Testis (tissue), 2 donors: ENCODE measurements at regions not wholly inside any gene's neighbourhood (a gene's known extent, or its start where the extent isn't known, plus 50 kb on each side); places are given as distances from the start of the nearest gene placed in this dataset.

Source experiments
- DNase-seq: peaks from one replicate; pipeline ENCODE4 v3.0.0-alpha.2; 2019
- H3K27ac ChIP-seq, 2 donors: fragments of 200-600 bp; sonication (generic); one replicate each; pipeline ENCODE4 v1.5.1; 2019
- H3K27me3 ChIP-seq: fragments of 200-600 bp; sonication (generic); one replicate; pipeline ENCODE4 v1.5.1; 2019
- H3K36me3 ChIP-seq: fragments of 200-600 bp; sonication (generic); one replicate; pipeline ENCODE4 v1.5.1; 2017; ENCODE audit warnings: low read depth; ENCODE audit errors: missing control alignments
- H3K4me1 ChIP-seq: fragments of 200-600 bp; sonication (generic); one replicate; pipeline ENCODE4 v1.5.1; 2019
- H3K4me3 ChIP-seq, 2 donors: fragments of 200-600 bp; sonication (generic); one replicate each; pipeline ENCODE4 v1.5.1; 2017 to 2019
- H3K9me3 ChIP-seq: fragments of 200-600 bp; sonication (generic); one replicate; pipeline ENCODE4 v1.5.1; 2017
- POLR2A ChIP-seq: fragments of 450-650 bp; IDR thresholded peaks from one replicate; pipeline ENCODE4 v1.6.1; 2017; ENCODE audit warnings: antibody characterized with exemption, mild to moderate bottlenecking, moderate library complexity
- WGBS, 2 donors: methylation state at CpG; one replicate each; pipeline ENCODE4 v1.1.5; 2018; 5-methylcytosine and 5-hydroxymethylcytosine counted together
- intact Hi-C: fragments of 100-400 bp; cut with DNase I; formaldehyde crosslinking; loops from one replicate; pipeline ENCODE4 v1.15.1; 2023; ENCODE audit warnings: low total_unique reads
- TF ChIP-seq, protein P1 (sequence below), 3 experiments: fragments of 450-650 bp in 2 of 3; fragments of 200-600 bp in 1 of 3; sonication (generic) in 1 of 3; IDR thresholded peaks; one replicate each; pipeline ENCODE4 v1.5.1; 2016 to 2019; ENCODE audit warnings: antibody characterized with exemption in 3 of 3, mild to moderate bottlenecking in 2 of 3, moderate library complexity in 1 of 3

DNA sequence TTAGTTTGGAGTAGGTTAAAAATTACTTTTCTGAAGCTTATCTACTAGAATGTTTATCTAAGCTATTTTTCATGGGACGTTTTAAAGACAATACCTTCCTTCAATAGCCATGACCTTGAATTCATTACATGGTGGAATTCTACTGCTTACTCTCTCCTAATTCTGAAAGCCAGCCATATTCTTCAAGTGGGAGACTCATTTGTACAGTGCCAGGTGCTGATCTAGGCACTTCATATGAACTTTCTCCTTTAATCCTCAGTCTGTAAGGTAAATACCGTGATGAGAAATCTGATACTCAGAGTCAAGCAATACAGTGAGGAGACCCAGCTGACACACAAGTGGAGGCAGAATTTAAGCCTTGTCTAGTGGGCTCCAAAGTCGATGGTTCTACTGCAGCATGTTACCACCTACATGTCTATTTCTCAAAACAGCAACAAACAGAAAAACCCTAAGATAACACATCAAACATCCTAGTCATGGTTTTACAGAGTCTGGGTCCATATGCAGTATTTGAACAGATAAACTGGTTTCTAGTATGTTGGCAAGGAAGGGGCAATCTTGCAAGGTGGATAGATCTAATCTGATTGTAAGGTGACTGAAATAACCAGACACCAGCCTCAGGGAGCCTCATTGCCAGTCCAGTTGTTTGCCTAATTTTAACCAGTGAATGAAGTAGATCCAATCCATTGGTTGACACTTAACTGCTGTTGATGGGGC, 243.7 kb downstream of the PIK3R1 start:
- no peaks in the 10 kb centered on the region for H3K27me3 ChIP-seq
- intact Hi-C loops, result no loop called here
- TF ChIP-seq POLR2A, result no peak
- TF ChIP-seq, protein P1, sequence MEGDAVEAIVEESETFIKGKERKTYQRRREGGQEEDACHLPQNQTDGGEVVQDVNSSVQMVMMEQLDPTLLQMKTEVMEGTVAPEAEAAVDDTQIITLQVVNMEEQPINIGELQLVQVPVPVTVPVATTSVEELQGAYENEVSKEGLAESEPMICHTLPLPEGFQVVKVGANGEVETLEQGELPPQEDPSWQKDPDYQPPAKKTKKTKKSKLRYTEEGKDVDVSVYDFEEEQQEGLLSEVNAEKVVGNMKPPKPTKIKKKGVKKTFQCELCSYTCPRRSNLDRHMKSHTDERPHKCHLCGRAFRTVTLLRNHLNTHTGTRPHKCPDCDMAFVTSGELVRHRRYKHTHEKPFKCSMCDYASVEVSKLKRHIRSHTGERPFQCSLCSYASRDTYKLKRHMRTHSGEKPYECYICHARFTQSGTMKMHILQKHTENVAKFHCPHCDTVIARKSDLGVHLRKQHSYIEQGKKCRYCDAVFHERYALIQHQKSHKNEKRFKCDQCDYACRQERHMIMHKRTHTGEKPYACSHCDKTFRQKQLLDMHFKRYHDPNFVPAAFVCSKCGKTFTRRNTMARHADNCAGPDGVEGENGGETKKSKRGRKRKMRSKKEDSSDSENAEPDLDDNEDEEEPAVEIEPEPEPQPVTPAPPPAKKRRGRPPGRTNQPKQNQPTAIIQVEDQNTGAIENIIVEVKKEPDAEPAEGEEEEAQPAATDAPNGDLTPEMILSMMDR (IDR thresholded peaks at IDR 0.05), result no peak
- DNase-seq, result no peak
- peaks cover 24% of the 10 kb centered on the region for H3K4me1 ChIP-seq
- 44 to 48% methylated on average over 3 of the region's 3 CpGs for WGBS, 2 donors
- H3K27ac ChIP-seq, result peak overlapping the region in 1 of 2 donors; percentile 26
- no peak overlapping the region for H3K4me3 ChIP-seq
- no peaks in the 10 kb centered on the region for H3K36me3 ChIP-seq
- no peaks in the 10 kb centered on the region for H3K9me3 ChIP-seq

DNA sequence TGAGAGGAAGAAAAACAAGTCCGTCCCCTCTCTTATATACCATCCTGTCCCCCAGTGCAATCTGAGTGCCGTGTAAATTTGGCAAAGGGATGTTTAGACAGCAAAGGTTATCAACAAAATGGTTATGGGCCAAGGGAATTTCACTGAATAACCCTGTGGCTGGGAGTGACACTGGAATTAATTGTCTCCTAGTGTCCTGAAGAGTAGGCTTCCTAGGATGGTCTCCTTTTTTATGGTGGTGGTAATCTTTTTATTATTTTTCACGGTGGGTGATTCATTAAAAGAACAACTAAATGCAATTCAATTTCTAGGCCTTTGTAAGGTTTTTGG, 244.2 kb downstream of the PIK3R1 start:
- DNase-seq, result no peak
- TF ChIP-seq, protein P1 (IDR thresholded peaks at IDR 0.05), result no peak
- no peak for TF ChIP-seq POLR2A
- H3K4me3 ChIP-seq, result no peak overlapping the region
- WGBS, 2 donors, result 54 to 61% methylated on average over 3 of the region's 3 CpGs
- peaks cover 24% of the 10 kb centered on the region for H3K4me1 ChIP-seq
- intact Hi-C loops, result no loop called here
- H3K36me3 ChIP-seq, result no peaks in the 10 kb centered on the region
- no peaks in the 10 kb centered on the region for H3K9me3 ChIP-seq
- peak overlapping the region in 1 of 2 donors; percentile 26 for H3K27ac ChIP-seq
- no peaks in the 10 kb centered on the region for H3K27me3 ChIP-seq

GRCh38 chr5:68460147-68460798, 244.7 kb downstream of the PIK3R1 start:
- WGBS, 2 donors, result 33 to 47% methylated on average over 3 of the region's 3 CpGs
- Histone ChIP-seq H3K36me3 (no peaks in the 10 kb centered on the region), H3K4me3 (no peak overlapping the region), H3K9me3 (no peaks in the 10 kb centered on the region), H3K27ac (peak overlapping the region in 1 of 2 donors; percentile 26), H3K27me3 (no peaks in the 10 kb centered on the region), H3K4me1 (peaks cover 24% of the 10 kb centered on the region)
- DNase-seq, result peak; percentile 58
- TF ChIP-seq, protein P1 (IDR thresholded peaks at IDR 0.05), result peak; percentile 3 to 69 (median 38)
- TF ChIP-seq POLR2A, result no peak
- intact Hi-C loops, result no loop called here

- H3K36me3 ChIP-seq, result no peaks in the 10 kb centered on the region
- 79 to 86% methylated on average over 3 of the region's 3 CpGs for WGBS, 2 donors
- no peak for DNase-seq
- H3K9me3 ChIP-seq, result no peaks in the 10 kb centered on the region
- TF ChIP-seq POLR2A, result no peak
- TF ChIP-seq, protein P1 (IDR thresholded peaks at IDR 0.05), result no peak
- peaks cover 19% of the 10 kb centered on the region for H3K4me1 ChIP-seq
- H3K27ac ChIP-seq, result no peak overlapping the region
- no peaks in the 10 kb centered on the region for H3K27me3 ChIP-seq
- no peak overlapping the region for H3K4me3 ChIP-seq
- intact Hi-C loops, result no loop called here
These were observed 248.1 kb downstream of the PIK3R1 start for GRCh38 chr5:68463606-68464005.
